HepG2 (cell line): ENCODE measurements at regions not wholly inside any gene's neighbourhood (a gene's known extent, or its start where the extent isn't known, plus 50 kb on each side); places are given as distances from the start of the nearest gene placed in this dataset.

Experiments
- ATAC-seq: fragments of 200-7000 bp; cut with Tn5 transposase; 3 replicates; pipeline ENCODE4 v1.9.1; 2020; ENCODE audit warnings: mild to moderate bottlenecking, moderate library complexity
- BruUV-seq: library from RNA; stranded (reverse); fragments of 400-500 nt; replicated peaks from 2 replicates; lab custom pipeline; 2021; lab: Mats Ljungman, UMichigan
- CTCF ChIA-PET: fragments of 300-600 bp; formaldehyde crosslinking; extraction: SDS; loops from one replicate; lab custom pipeline; 2021; ENCODE audit warnings: low total read pairs, inconsistent platforms, low intra/inter-chr PET ratio; lab: Yijun Ruan, JAX
- POLR2A ChIA-PET: fragments of 350-600 bp; sonication (Branson Sonifier 250); formaldehyde crosslinking; loops from one replicate; lab custom pipeline; 2020; ENCODE audit warnings: antibody characterized with exemption, inconsistent platforms; lab: Yijun Ruan, JAX
- DNase-seq: peaks from one replicate; pipeline ENCODE4 v3.0.0-alpha.2; 2015; ENCODE audit warnings: low spot score
- FAIRE-seq: peaks from 3 replicates; lab custom pipeline; 2011; peaks lifted over from hg19 to GRCh38; lab: Jason Lieb, UNC
- H2AFZ ChIP-seq: one replicate; pipeline ENCODE4 v1.6.1; 2011; ENCODE audit warnings: low read length, inconsistent platforms
- H3K27ac ChIP-seq: fragments of 300-600 bp; 3 replicates; pipeline ENCODE4 v1.8.0; 2011; ENCODE audit warnings: mixed run types, mild to moderate bottlenecking, mixed read lengths, low read length, inconsistent platforms; ENCODE audit not compliant: insufficient read depth; ENCODE audit errors: extremely low read length
- H3K27me3 ChIP-seq, 2 experiments: fragments of 200-600 bp in 1 of 2; 2 replicates in 1 of 2; 3 replicates in 1 of 2; pipeline versions ENCODE4 v1.6.0 to v1.8.0; 2011; ENCODE audit warnings: low read length in 2 of 2, mild to moderate bottlenecking in 2 of 2, moderate library complexity in 2 of 2, inconsistent platforms in 1 of 2; ENCODE audit not compliant: insufficient read depth in 2 of 2, control insufficient read depth in 1 of 2
- H3K36me3 ChIP-seq, 2 experiments: fragments of 200-600 bp in 1 of 2; replicated peaks in 1 of 2; 2 replicates in 1 of 2; 3 replicates in 1 of 2; pipeline versions ENCODE4 v1.5.1 to v1.8.0; 2011; ENCODE audit warnings: low read length in 2 of 2, inconsistent platforms in 1 of 2; ENCODE audit not compliant: insufficient read depth in 2 of 2, control insufficient read depth in 1 of 2
- H3K4me1 ChIP-seq: 2 replicates; pipeline ENCODE4 v1.5.1; 2012; ENCODE audit warnings: low read length, inconsistent platforms; ENCODE audit not compliant: insufficient read depth
- H3K4me2 ChIP-seq: 2 replicates; pipeline ENCODE4 v1.6.0; 2011; ENCODE audit warnings: low read depth, low read length, inconsistent platforms
- H3K4me3 ChIP-seq, 3 experiments: fragments of 200-600 bp in 1 of 3; sonication (generic), shearing (Covaris generic) in 1 of 3; replicated peaks in 1 of 3; 2 replicates each; pipeline ENCODE4 v1.5.1; 2011 to 2016; ENCODE audit warnings: low read length in 3 of 3, inconsistent platforms in 2 of 3, low read depth in 2 of 3, mild to moderate bottlenecking in 2 of 3, control low read depth in 1 of 3, mixed read lengths in 1 of 3; ENCODE audit not compliant: insufficient read depth in 1 of 3
- H3K79me2 ChIP-seq: one replicate; pipeline ENCODE4 v1.6.1; 2011; ENCODE audit warnings: low read length, inconsistent platforms; ENCODE audit not compliant: insufficient read depth
- H3K9ac ChIP-seq: 2 replicates; pipeline ENCODE4 v1.6.0; 2011; ENCODE audit warnings: mild to moderate bottlenecking, low read depth, low read length, inconsistent platforms; ENCODE audit not compliant: insufficient read depth
- H3K9me3 ChIP-seq: 2 replicates; pipeline ENCODE4 v1.5.1; 2012; ENCODE audit warnings: mild to moderate bottlenecking, low read length
- H4K20me1 ChIP-seq: 2 replicates; pipeline ENCODE4 v1.6.0; 2011; ENCODE audit warnings: inconsistent platforms, mild to moderate bottlenecking, low read length, moderate library complexity; ENCODE audit not compliant: insufficient read depth
- CENPX ChIP-seq: sonication (generic); formaldehyde crosslinking; IDR thresholded peaks from 2 replicates; pipeline ENCODE4 v1.9.0; 2021; ENCODE audit warnings: mild to moderate bottlenecking, missing genetic modification reagents, moderate library complexity
- KLF12 ChIP-seq: sonication (generic); formaldehyde crosslinking; IDR thresholded peaks from 2 replicates; pipeline ENCODE4 v1.4.0; 2020; ENCODE audit warnings: missing genetic modification reagents, borderline replicate concordance
- MATR3 ChIP-seq: sonication (generic); formaldehyde crosslinking; IDR thresholded peaks from 2 replicates; pipeline ENCODE4 v1.4.0; 2020; ENCODE audit warnings: missing genetic modification reagents
- NCOA5 ChIP-seq: sonication (generic); formaldehyde crosslinking; IDR thresholded peaks from 2 replicates; pipeline ENCODE4 v1.4.0; 2020; ENCODE audit warnings: missing genetic modification reagents
- NR3C1 ChIP-seq: sonication (generic); formaldehyde crosslinking; IDR thresholded peaks from 2 replicates; pipeline ENCODE4 v1.4.0; 2020; ENCODE audit warnings: missing genetic modification reagents
- RAD21 ChIP-seq: fragments of 450-650 bp; formaldehyde crosslinking; IDR thresholded peaks from 2 replicates; pipeline ENCODE4 v1.5.0; 2020; ENCODE audit warnings: mild to moderate bottlenecking
- RFX3 ChIP-seq: IDR thresholded peaks from 2 replicates; pipeline ENCODE4 v1.6.1; 2016; ENCODE audit warnings: missing biosample characterization, missing genetic modification reagents
- SALL2 ChIP-seq: sonication (generic); formaldehyde crosslinking; IDR thresholded peaks from 2 replicates; pipeline ENCODE4 v1.8.1; 2023; ENCODE audit warnings: mild to moderate bottlenecking, missing genetic modification reagents, inconsistent platforms
- YY1 ChIP-seq: IDR thresholded peaks from 2 replicates; pipeline ENCODE4 v1.6.1; 2011; ENCODE audit warnings: low read length, low read depth, moderate library complexity, mild to moderate bottlenecking; ENCODE audit not compliant: insufficient read depth, insufficient replicate concordance
- ZBTB44 ChIP-seq: sonication (generic); formaldehyde crosslinking; IDR thresholded peaks from 2 replicates; pipeline ENCODE4 v1.4.0; 2020; ENCODE audit warnings: missing genetic modification reagents
- ZNF20 ChIP-seq: sonication (generic); formaldehyde crosslinking; IDR thresholded peaks from 2 replicates; pipeline ENCODE4 v1.4.0; 2020; ENCODE audit warnings: mild to moderate bottlenecking, moderate library complexity, missing genetic modification reagents
- ZNF275 ChIP-seq: sonication (generic); formaldehyde crosslinking; IDR thresholded peaks from 2 replicates; pipeline ENCODE4 v1.8.0; 2022; ENCODE audit warnings: missing genetic modification reagents, mild to moderate bottlenecking, inconsistent platforms, borderline replicate concordance
- ZNF430 ChIP-seq: sonication (generic); formaldehyde crosslinking; IDR thresholded peaks from 2 replicates; pipeline ENCODE4 v1.9.0; 2021; ENCODE audit warnings: mild to moderate bottlenecking, missing genetic modification reagents
- ZNF629 ChIP-seq: sonication (generic); formaldehyde crosslinking; conservative IDR thresholded peaks from 2 replicates; pipeline ENCODE4 v1.5.0; 2020; ENCODE audit warnings: missing genetic modification reagents
- WGBS: methylation state at CpG from one replicate; pipeline ENCODE4 v1.1.6; 2017; ENCODE audit warnings: low lambda C conversion rate; 5-methylcytosine and 5-hydroxymethylcytosine counted together
- in situ Hi-C: cut with HindIII; loops from 2 replicates; pipeline ENCODE4 v1.10.0; 2017; ENCODE audit warnings: low pct_unique_long_range_greater_than_20kb; ENCODE audit not compliant: extremely low pct_ligation_motif_present
- intact Hi-C: fragments of 100-400 bp; cut with micrococcal nuclease; formaldehyde crosslinking; loops from one replicate; pipeline ENCODE4 v1.10.0; 2022; ENCODE audit not compliant: unreplicated experiment

GRCh38 chr16:64370112-64370511 is 751.8 kb downstream of the CDH11 start:
- ChIA-PET POLR2A (no interaction called here), CTCF (no interaction called here)
- FAIRE-seq (no peak), ATAC-seq (no peak), DNase-seq (no peak)
- no peaks in the 10 kb centered on the region for H3K36me3 ChIP-seq
- no TSS peak for BruUV-seq
- H2AFZ ChIP-seq = no peak overlapping the region
- H3K4me2 ChIP-seq = no peak overlapping the region
- no peak overlapping the region for H3K4me3 ChIP-seq
- intact Hi-C loops = no loop called here
- H3K4me1 ChIP-seq = no peaks in the 10 kb centered on the region
- no peak overlapping the region for H3K9ac ChIP-seq
- no peaks in the 10 kb centered on the region for H3K79me2 ChIP-seq
- no peaks in the 10 kb centered on the region for H4K20me1 ChIP-seq
- in situ Hi-C loops = no loop called here
- H3K27me3 ChIP-seq = no peaks in the 10 kb centered on the region
- WGBS = 0% methylated on average over 1 of the region's 1 CpG
- TF ChIP-seq RFX3 (no peak), MATR3 (CRISPR knock-in tag) (no peak), YY1 (no peak), SALL2 (CRISPR knock-in tag) (no peak), NR3C1 (no peak), ZNF629 (CRISPR knock-in tag) (no peak), ZNF20 (no peak), ZNF430 (CRISPR knock-in tag) (no peak), RAD21 (CRISPR knock-in tag) (no peak), KLF12 (CRISPR knock-in tag) (no peak), ZBTB44 (CRISPR knock-in tag) (no peak), CENPX (CRISPR knock-in tag) (no peak), NCOA5 (CRISPR knock-in tag) (no peak), ZNF275 (CRISPR knock-in tag) (no peak)
- H3K27ac ChIP-seq = no peak overlapping the region
- peaks cover 32% of the 10 kb centered on the region; the same call in 1 of the 2 replicates for H3K9me3 ChIP-seq
